ENCODE measurements at regions not wholly inside any gene's neighbourhood (a gene's known extent, or its start where the extent isn't known, plus 50 kb on each side); places are given as distances from the start of the nearest gene placed in this dataset.

GRCh38 chr13:108574856-108575255 is 54.6 kb upstream of the MYO16 start:
- intact Hi-C loops (cut with DNase I) = no loop called here
- no peaks in the 10 kb centered on the region for H3K36me3 ChIP-seq
- H3K9me3 ChIP-seq = no peaks in the 10 kb centered on the region
- TF ChIP-seq, protein P1, sequence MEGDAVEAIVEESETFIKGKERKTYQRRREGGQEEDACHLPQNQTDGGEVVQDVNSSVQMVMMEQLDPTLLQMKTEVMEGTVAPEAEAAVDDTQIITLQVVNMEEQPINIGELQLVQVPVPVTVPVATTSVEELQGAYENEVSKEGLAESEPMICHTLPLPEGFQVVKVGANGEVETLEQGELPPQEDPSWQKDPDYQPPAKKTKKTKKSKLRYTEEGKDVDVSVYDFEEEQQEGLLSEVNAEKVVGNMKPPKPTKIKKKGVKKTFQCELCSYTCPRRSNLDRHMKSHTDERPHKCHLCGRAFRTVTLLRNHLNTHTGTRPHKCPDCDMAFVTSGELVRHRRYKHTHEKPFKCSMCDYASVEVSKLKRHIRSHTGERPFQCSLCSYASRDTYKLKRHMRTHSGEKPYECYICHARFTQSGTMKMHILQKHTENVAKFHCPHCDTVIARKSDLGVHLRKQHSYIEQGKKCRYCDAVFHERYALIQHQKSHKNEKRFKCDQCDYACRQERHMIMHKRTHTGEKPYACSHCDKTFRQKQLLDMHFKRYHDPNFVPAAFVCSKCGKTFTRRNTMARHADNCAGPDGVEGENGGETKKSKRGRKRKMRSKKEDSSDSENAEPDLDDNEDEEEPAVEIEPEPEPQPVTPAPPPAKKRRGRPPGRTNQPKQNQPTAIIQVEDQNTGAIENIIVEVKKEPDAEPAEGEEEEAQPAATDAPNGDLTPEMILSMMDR (IDR thresholded peaks at IDR 0.05) = no peak
- no peak for TF ChIP-seq POLR2A (IDR thresholded peaks at IDR 0.05)
- ATAC-seq (no peak), DNase-seq (no peak)
- H3K27ac ChIP-seq = no peak overlapping the region
- no peaks in the 10 kb centered on the region for H3K4me1 ChIP-seq
- H3K4me3 ChIP-seq = no peak overlapping the region
- peaks cover 0 to 4% (median 0%) of the 10 kb centered on the region in 9 donors for H3K27me3 ChIP-seq

- Histone ChIP-seq H3K4me3 (no peak overlapping the region), H3K27me3 (peaks cover 0 to 4% (median 0%) of the 10 kb centered on the region in 9 donors), H3K36me3 (no peaks in the 10 kb centered on the region), H3K4me1 (no peaks in the 10 kb centered on the region), H3K9me3 (no peaks in the 10 kb centered on the region), H3K27ac (no peak overlapping the region)
- intact Hi-C loops (cut with DNase I) = no loop called here
- no peak for ATAC-seq
- no peak for TF ChIP-seq POLR2A (IDR thresholded peaks at IDR 0.05)
- TF ChIP-seq, protein P1 (IDR thresholded peaks at IDR 0.05) = no peak
- 90 to 97% (median 93%) methylated on average over 7 of the region's 7 CpGs for WGBS, 4 donors
- no peak for DNase-seq
Observed at GRCh38 chr13:108575430-108575829, 54.0 kb upstream of the MYO16 start.

Measured in heart left ventricle (tissue), 16 donors.